HUDEP-2 (cell line): ENCODE measurements at regions not wholly inside any gene's neighbourhood (a gene's known extent, or its start where the extent isn't known, plus 50 kb on each side); places are given as distances from the start of the nearest gene placed in this dataset.

Source experiments
- DNase-seq, 76 experiments: peaks; one replicate each; lab custom pipeline; 2025; ENCODE audit not compliant: unreplicated experiment in 76 of 76; lab: John Stamatoyannopoulos, UW

GRCh38 chr6:100184473-100184872 lies 190.4 kb upstream of the MCHR2 start:
- no peak for DNase-seq

GRCh38 chr6:100182313-100182712 lies 188.3 kb upstream of the MCHR2 start:
- DNase-seq = no peak

GRCh38 chr6:100181309-100181708 lies 187.3 kb upstream of the MCHR2 start:
- DNase-seq = no peak

GRCh38 chr6:100179576-100179975 lies 185.6 kb upstream of the MCHR2 start:
- no peak for DNase-seq

GRCh38 chr6:100177956-100178355 lies 183.9 kb upstream of the MCHR2 start:
- DNase-seq = no peak

- no peak for DNase-seq
Measured at GRCh38 chr6:100176951-100177710, 183.1 kb upstream of the MCHR2 start.

GRCh38 chr6:100176311-100176950 lies 182.4 kb upstream of the MCHR2 start:
- DNase-seq = peak in 16 of 76 experiments; percentile 4 to 55 (median 18)

- no peak for DNase-seq
Measured at GRCh38 chr6:100175814-100176310, 181.8 kb upstream of the MCHR2 start.

GRCh38 chr6:100173211-100173610 lies 179.2 kb upstream of the MCHR2 start:
- DNase-seq = no peak

GRCh38 chr6:100172322-100172713 lies 178.3 kb upstream of the MCHR2 start:
- DNase-seq = no peak

GRCh38 chr6:100171533-100172321 lies 177.7 kb upstream of the MCHR2 start:
- no peak for DNase-seq

GRCh38 chr6:100168148-100168547 lies 174.1 kb upstream of the MCHR2 start:
- DNase-seq = no peak

- no peak for DNase-seq
Measured at GRCh38 chr6:100167585-100167984, 173.6 kb upstream of the MCHR2 start.

GRCh38 chr6:100166956-100167355 lies 172.9 kb upstream of the MCHR2 start:
- DNase-seq = no peak

- no peak for DNase-seq
Measured at GRCh38 chr6:100165442-100165841, 171.4 kb upstream of the MCHR2 start.

- no peak for DNase-seq
Measured at GRCh38 chr6:100163035-100163434, 169.0 kb upstream of the MCHR2 start.

- no peak for DNase-seq
Measured at GRCh38 chr6:100161782-100162365, 167.9 kb upstream of the MCHR2 start.

GRCh38 chr6:100160930-100161329 lies 166.9 kb upstream of the MCHR2 start:
- no peak for DNase-seq

- no peak for DNase-seq
Measured at GRCh38 chr6:100155141-100155540, 161.1 kb upstream of the MCHR2 start.

GRCh38 chr6:100153636-100154275 lies 159.7 kb upstream of the MCHR2 start:
- no peak for DNase-seq

- no peak for DNase-seq
Measured at GRCh38 chr6:100152201-100152600, 158.2 kb upstream of the MCHR2 start.
